ENCODE measurements at regions not wholly inside any gene's neighbourhood (a gene's known extent, or its start where the extent isn't known, plus 50 kb on each side); places are given as distances from the start of the nearest gene placed in this dataset.

DNA sequence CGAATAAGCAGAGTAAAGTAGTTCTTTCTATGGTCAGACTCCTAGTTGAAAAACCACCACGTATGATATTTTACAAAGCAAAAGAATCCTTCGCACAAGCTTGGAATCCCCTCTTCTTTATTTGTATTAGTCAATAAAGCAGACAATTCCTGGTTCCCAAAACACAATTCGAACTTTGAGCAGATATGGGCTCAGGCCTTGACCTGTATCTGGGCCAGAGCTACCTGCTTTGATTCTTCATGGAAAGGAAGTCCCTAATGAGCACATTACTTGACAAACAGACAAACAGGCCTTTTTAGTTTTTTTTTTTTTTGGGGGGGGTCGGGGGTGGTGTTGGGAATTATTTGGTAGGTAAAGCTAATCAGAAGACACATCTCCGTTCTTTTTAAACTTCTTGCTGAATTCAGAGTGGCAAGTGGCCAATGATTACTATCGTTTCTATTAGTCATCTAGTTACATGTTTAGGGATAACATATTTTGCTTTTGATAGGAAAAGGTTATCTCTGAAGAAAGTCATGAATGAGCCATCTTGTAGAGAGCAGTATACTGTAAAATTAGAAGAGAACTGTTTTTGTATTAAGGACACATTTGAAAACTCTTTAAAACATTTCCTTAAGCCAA lies 116.6 kb upstream of the HMHB1 start:
- H3K9me3 ChIP-seq = no peaks in the 10 kb centered on the region
- H3K4me1 ChIP-seq = no peaks in the 10 kb centered on the region
- DNase-seq (ENCODE audit: extremely low spot score in 2 of 2) = no peak
- intact Hi-C loops (cut with DNase I) = no loop called here
- TF ChIP-seq POLR2AphosphoS5 (IDR thresholded peaks at IDR 0.05; ENCODE audit: insufficient read depth in 1 of 2, low read depth in 1 of 2) = no peak
- TF ChIP-seq, protein P1, sequence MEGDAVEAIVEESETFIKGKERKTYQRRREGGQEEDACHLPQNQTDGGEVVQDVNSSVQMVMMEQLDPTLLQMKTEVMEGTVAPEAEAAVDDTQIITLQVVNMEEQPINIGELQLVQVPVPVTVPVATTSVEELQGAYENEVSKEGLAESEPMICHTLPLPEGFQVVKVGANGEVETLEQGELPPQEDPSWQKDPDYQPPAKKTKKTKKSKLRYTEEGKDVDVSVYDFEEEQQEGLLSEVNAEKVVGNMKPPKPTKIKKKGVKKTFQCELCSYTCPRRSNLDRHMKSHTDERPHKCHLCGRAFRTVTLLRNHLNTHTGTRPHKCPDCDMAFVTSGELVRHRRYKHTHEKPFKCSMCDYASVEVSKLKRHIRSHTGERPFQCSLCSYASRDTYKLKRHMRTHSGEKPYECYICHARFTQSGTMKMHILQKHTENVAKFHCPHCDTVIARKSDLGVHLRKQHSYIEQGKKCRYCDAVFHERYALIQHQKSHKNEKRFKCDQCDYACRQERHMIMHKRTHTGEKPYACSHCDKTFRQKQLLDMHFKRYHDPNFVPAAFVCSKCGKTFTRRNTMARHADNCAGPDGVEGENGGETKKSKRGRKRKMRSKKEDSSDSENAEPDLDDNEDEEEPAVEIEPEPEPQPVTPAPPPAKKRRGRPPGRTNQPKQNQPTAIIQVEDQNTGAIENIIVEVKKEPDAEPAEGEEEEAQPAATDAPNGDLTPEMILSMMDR (IDR thresholded peaks at IDR 0.05) = no peak
- no peak for TF ChIP-seq POLR2A (IDR thresholded peaks at IDR 0.05)
- H3K27ac ChIP-seq = no peak overlapping the region
- H3K36me3 ChIP-seq = no peaks in the 10 kb centered on the region
- no peaks in the 10 kb centered on the region for H3K27me3 ChIP-seq
- no peak overlapping the region for H3K4me3 ChIP-seq

DNA sequence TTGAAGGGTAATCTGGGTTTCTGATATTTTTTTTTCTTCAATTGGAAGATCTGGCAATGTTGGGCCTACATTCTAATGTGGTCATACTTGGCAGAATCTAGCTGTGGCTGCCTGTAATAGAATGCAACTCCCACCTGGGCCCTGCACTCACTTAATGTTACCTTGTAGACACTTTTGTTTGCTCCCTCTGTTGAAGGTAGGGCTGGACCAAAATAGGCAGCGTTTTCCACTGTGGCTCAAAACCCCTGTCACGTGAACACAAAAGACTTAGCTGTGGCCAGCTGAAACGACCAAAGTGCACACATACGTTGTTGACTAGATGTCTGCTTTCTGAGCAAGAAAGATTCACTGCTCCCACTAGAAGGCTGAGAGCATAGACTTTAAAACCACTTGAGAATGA lies 117.6 kb upstream of the HMHB1 start:
- Histone ChIP-seq H3K4me3 (no peak overlapping the region), H3K27ac (no peak overlapping the region), H3K9me3 (no peaks in the 10 kb centered on the region), H3K36me3 (no peaks in the 10 kb centered on the region), H3K27me3 (no peaks in the 10 kb centered on the region), H3K4me1 (no peaks in the 10 kb centered on the region)
- intact Hi-C loops (cut with DNase I) = no loop called here
- DNase-seq (ENCODE audit: extremely low spot score in 2 of 2) = no peak
- TF ChIP-seq POLR2AphosphoS5 (IDR thresholded peaks at IDR 0.05; ENCODE audit: insufficient read depth in 1 of 2, low read depth in 1 of 2) (no peak), POLR2A (IDR thresholded peaks at IDR 0.05) (no peak)
- TF ChIP-seq, protein P1 (IDR thresholded peaks at IDR 0.05) = no peak

DNA sequence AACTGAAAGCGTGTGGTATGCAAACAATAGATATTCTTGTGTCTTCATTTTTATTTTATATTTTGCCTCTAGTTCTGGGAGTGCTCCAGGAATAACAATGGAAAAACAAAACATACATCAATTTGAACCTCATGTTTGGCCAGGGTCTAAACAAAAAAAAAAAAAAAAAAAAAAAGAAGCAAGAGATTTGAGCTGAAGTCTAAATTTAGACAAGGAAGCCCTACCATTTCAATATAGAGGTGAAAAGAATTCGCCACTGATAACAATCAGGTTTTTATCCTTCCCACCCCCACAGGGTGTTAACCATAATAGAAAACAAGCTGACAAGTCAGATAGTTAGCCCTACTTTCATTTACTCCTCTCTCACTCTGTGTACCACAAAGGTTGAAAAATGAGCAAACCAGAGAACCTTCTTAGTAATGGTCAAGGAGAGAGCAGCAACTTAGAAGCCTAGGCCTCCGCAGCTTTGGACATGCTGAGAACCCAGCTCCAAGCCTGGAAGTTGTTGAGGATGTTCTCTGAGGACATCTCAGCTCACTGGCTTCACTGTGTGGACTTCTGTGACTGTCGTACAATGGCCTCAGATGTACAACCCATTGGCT lies 118.2 kb upstream of the HMHB1 start:
- intact Hi-C loops (cut with DNase I) = no loop called here

DNA sequence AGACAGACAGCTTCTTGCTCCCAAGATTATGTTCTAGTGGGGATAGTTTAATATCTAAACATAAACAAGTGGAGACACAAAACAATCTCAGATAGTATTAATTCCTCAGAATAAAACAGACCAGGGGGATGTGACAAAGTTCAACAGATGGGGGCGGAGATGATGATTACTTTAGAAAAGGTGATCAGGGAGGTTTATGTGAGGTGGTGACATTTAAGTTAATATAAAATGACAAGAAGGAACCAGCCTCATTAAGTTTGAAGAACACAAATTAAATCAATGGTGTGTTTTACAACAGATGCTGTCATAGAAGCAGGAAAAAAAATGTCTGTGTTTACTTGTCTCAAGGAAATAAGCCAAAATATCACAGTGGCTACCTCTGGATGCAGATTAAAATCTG lies 119.6 kb upstream of the HMHB1 start:
- no peaks in the 10 kb centered on the region for H3K36me3 ChIP-seq
- H3K9me3 ChIP-seq = no peaks in the 10 kb centered on the region
- no peak overlapping the region for H3K4me3 ChIP-seq
- intact Hi-C loops (cut with DNase I) = no loop called here
- H3K27ac ChIP-seq = no peak overlapping the region
- no peak for DNase-seq (ENCODE audit: extremely low spot score in 2 of 2)
- no peaks in the 10 kb centered on the region for H3K4me1 ChIP-seq
- TF ChIP-seq POLR2A (IDR thresholded peaks at IDR 0.05) = no peak
- TF ChIP-seq, protein P1 (IDR thresholded peaks at IDR 0.05) = no peak
- no peak for TF ChIP-seq POLR2AphosphoS5 (IDR thresholded peaks at IDR 0.05; ENCODE audit: insufficient read depth in 1 of 2, low read depth in 1 of 2)
- H3K27me3 ChIP-seq = no peaks in the 10 kb centered on the region

More for the DNA sequence above, 118.2 kb upstream of the HMHB1 start:
- H3K27ac ChIP-seq = no peak overlapping the region
- TF ChIP-seq, protein P1 (IDR thresholded peaks at IDR 0.05) = no peak
- TF ChIP-seq POLR2A (IDR thresholded peaks at IDR 0.05) = no peak
- no peak for TF ChIP-seq POLR2AphosphoS5 (IDR thresholded peaks at IDR 0.05; ENCODE audit: insufficient read depth in 1 of 2, low read depth in 1 of 2)
- no peaks in the 10 kb centered on the region for H3K36me3 ChIP-seq
- DNase-seq (ENCODE audit: extremely low spot score in 2 of 2) = no peak
- H3K4me1 ChIP-seq = no peaks in the 10 kb centered on the region
- H3K27me3 ChIP-seq = no peaks in the 10 kb centered on the region
- no peak overlapping the region for H3K4me3 ChIP-seq
- H3K9me3 ChIP-seq = no peaks in the 10 kb centered on the region

DNA sequence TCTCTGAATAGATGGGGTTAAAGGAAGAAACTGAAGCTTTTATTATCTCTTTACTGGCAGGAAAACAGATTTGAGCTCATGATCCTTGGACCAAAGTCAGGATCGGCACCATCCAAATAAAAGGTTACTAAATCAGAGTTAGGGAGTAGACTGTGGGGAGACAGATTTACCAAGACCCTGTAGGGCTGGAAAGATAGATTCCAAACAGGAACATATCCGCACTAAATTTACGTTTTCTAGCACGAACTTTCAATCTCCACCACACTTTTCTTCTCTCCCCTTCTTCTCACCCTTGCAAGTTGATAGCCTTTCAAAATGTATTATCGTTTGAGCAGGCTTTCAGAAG lies 120.0 kb upstream of the HMHB1 start:
- H3K9me3 ChIP-seq = no peaks in the 10 kb centered on the region
- intact Hi-C loops (cut with DNase I) = no loop called here
- H3K27me3 ChIP-seq = no peaks in the 10 kb centered on the region
- DNase-seq (ENCODE audit: extremely low spot score in 2 of 2) = no peak
- no peaks in the 10 kb centered on the region for H3K4me1 ChIP-seq
- TF ChIP-seq POLR2AphosphoS5 (IDR thresholded peaks at IDR 0.05; ENCODE audit: insufficient read depth in 1 of 2, low read depth in 1 of 2) (no peak), POLR2A (IDR thresholded peaks at IDR 0.05) (no peak)
- TF ChIP-seq, protein P1 (IDR thresholded peaks at IDR 0.05) = no peak
- H3K27ac ChIP-seq = no peak overlapping the region
- no peak overlapping the region for H3K4me3 ChIP-seq
- H3K36me3 ChIP-seq = no peaks in the 10 kb centered on the region
